ENCODE measurements at regions not wholly inside any gene's neighbourhood (a gene's known extent, or its start where the extent isn't known, plus 50 kb on each side); places are given as distances from the start of the nearest gene placed in this dataset.

DNA sequence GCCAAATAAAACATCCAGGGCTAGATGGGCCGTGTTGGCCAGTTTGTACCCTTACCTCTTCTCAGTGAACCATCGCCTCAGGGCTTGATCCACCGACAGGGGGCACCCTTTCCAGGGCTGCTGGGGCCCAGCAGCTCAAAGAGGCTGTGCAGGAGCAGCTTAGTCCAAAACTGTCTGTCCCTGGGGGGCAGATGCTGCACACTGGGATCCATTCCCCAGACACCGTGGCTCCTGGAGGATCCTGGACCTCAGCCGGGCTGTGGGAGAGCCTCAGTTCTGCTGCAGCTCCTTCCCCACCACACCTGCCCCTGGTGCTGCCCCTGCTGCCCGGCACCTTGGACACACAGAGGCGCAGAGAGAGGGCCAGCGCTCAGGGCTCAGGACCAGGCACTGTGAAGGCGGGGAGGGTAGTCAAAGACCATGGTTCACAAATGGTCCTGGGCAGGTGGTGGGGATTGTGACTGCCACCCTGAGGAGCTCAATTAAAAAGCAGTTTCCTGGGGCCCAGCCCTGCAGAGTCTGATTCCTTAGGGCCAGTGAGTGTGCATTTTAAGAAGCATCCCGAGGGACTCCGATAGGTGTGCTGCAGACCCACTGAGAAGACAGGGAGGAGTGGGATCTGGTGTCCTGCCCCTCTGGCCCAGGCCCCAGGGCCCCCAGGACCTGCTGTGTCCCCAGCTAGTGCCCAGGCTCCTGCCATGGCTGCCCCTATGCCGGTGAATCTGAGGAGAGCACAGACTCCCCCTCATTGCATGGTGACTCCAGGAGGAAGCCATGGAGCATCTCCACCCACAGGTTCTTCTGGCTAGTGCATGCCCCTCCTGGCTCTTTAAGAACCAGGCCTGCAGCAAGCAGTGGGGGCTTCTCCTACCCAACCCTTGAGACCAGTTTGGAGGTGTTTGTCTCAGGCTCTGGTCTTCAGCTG is 86.5 kb upstream of the PRR20G start:
- DNase-seq: no peak
- TF ChIP-seq, protein P1, sequence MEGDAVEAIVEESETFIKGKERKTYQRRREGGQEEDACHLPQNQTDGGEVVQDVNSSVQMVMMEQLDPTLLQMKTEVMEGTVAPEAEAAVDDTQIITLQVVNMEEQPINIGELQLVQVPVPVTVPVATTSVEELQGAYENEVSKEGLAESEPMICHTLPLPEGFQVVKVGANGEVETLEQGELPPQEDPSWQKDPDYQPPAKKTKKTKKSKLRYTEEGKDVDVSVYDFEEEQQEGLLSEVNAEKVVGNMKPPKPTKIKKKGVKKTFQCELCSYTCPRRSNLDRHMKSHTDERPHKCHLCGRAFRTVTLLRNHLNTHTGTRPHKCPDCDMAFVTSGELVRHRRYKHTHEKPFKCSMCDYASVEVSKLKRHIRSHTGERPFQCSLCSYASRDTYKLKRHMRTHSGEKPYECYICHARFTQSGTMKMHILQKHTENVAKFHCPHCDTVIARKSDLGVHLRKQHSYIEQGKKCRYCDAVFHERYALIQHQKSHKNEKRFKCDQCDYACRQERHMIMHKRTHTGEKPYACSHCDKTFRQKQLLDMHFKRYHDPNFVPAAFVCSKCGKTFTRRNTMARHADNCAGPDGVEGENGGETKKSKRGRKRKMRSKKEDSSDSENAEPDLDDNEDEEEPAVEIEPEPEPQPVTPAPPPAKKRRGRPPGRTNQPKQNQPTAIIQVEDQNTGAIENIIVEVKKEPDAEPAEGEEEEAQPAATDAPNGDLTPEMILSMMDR (IDR thresholded peaks at IDR 0.05; ENCODE audit: partially characterized antibody, unreplicated experiment): peak; percentile 41
- H3K36me3 Mint-ChIP-seq (ENCODE audit: unreplicated experiment): no peaks in the 10 kb centered on the region
- H3K9me3 Mint-ChIP-seq (ENCODE audit: unreplicated experiment): peaks cover 2% of the 10 kb centered on the region
- H3K27ac Mint-ChIP-seq (ENCODE audit: unreplicated experiment): no peak overlapping the region
- peaks cover 11% of the 10 kb centered on the region for H3K4me1 Mint-ChIP-seq (ENCODE audit: low read depth, unreplicated experiment)
- H3K4me3 Mint-ChIP-seq (ENCODE audit: unreplicated experiment): no peak overlapping the region
- H3K27me3 Mint-ChIP-seq (ENCODE audit: unreplicated experiment): peaks cover 8% of the 10 kb centered on the region

DNA sequence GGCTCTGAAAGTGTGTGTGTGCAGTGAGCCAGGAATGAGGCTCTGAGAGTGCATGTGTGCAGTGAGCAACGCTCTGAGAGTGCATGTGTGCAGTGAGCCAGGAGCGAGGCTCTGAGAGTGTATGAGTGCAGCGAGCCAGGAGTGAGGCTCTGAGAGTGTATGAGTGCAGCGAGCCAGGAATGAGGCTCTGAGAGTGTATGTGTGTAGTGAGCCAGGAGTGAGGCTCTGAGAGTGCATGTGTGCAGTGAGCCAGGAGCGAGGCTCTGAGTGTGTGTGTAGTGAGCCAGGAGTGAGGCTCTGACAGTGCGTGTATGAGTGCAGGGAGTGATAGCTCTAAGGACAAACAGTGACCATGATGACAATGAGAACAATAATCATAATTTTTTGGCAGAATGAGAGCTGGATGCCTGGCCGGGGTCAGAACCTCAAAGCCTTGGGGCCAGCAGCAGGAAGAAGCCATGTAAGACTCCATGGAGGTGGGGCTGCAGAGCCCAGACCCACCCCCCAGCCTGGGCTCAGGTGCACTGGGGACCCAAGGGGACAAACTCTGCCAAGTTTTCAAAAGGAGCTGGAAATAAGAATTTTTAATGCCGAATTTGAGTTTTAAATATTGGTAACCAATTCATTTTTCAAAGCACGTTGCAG is 85.7 kb upstream of the PRR20G start:
- no peak overlapping the region for H3K27ac Mint-ChIP-seq (ENCODE audit: unreplicated experiment)
- TF ChIP-seq, protein P1 (IDR thresholded peaks at IDR 0.05; ENCODE audit: partially characterized antibody, unreplicated experiment): no peak
- H3K27me3 Mint-ChIP-seq (ENCODE audit: unreplicated experiment): peaks cover 8% of the 10 kb centered on the region
- no peak for DNase-seq
- no peak overlapping the region for H3K4me3 Mint-ChIP-seq (ENCODE audit: unreplicated experiment)
- H3K9me3 Mint-ChIP-seq (ENCODE audit: unreplicated experiment): peaks cover 2% of the 10 kb centered on the region
- no peaks in the 10 kb centered on the region for H3K36me3 Mint-ChIP-seq (ENCODE audit: unreplicated experiment)
- H3K4me1 Mint-ChIP-seq (ENCODE audit: low read depth, unreplicated experiment): peaks cover 11% of the 10 kb centered on the region

DNA sequence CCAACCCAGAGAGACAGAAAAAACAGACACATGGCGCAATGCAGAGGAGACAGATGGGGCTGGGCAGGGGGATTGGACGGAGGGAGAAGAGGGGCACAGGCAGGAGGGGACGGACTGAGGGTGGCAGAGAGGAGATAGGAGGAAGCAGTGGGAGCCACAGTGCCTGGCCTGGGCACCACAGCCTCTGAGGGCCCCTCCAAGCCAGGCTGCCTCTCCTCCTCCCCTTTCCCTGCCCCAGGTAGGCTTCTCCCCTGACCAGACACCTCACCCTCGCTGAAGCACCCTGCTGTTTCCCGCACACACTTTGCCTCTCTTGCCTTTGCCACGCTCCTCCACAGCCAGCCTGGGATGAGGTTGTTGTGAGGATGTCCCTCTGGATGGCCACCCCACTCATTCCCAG is 84.0 kb upstream of the PRR20G start:
- no peak for DNase-seq
- H3K27me3 Mint-ChIP-seq (ENCODE audit: unreplicated experiment): peaks cover 11% of the 10 kb centered on the region
- peaks cover 2% of the 10 kb centered on the region for H3K9me3 Mint-ChIP-seq (ENCODE audit: unreplicated experiment)
- no peak overlapping the region for H3K27ac Mint-ChIP-seq (ENCODE audit: unreplicated experiment)
- peak overlapping the region; percentile 11 for H3K4me3 Mint-ChIP-seq (ENCODE audit: unreplicated experiment)
- H3K36me3 Mint-ChIP-seq (ENCODE audit: unreplicated experiment): no peaks in the 10 kb centered on the region
- TF ChIP-seq, protein P1 (IDR thresholded peaks at IDR 0.05; ENCODE audit: partially characterized antibody, unreplicated experiment): no peak
- peaks cover 11% of the 10 kb centered on the region for H3K4me1 Mint-ChIP-seq (ENCODE audit: low read depth, unreplicated experiment)

DNA sequence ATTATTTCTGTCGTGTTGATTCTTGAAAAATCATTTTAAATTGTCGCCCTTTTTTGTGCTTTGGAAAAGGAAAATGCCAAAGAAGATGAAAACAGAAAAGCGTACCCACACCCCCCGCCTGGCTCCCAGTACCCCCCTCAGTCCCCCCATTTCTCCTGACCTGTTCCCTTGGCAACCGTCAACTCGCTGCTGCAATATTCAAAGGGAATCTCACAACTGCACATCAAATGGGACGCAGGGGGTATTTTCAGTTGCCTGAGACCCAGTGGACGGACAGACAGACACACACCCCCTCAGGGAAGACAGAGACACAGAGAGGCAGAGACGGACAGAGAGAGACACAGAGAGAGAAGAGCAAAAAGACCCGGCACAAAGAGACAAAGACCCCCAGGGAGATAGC is 83.5 kb upstream of the PRR20G start:
- H3K4me3 Mint-ChIP-seq (ENCODE audit: unreplicated experiment): no peak overlapping the region
- TF ChIP-seq, protein P1 (IDR thresholded peaks at IDR 0.05; ENCODE audit: partially characterized antibody, unreplicated experiment): no peak
- H3K9me3 Mint-ChIP-seq (ENCODE audit: unreplicated experiment): peaks cover 2% of the 10 kb centered on the region
- no peak overlapping the region for H3K27ac Mint-ChIP-seq (ENCODE audit: unreplicated experiment)
- H3K36me3 Mint-ChIP-seq (ENCODE audit: unreplicated experiment): no peaks in the 10 kb centered on the region
- H3K4me1 Mint-ChIP-seq (ENCODE audit: low read depth, unreplicated experiment): peaks cover 11% of the 10 kb centered on the region
- H3K27me3 Mint-ChIP-seq (ENCODE audit: unreplicated experiment): peaks cover 11% of the 10 kb centered on the region
- no peak for DNase-seq

DNA sequence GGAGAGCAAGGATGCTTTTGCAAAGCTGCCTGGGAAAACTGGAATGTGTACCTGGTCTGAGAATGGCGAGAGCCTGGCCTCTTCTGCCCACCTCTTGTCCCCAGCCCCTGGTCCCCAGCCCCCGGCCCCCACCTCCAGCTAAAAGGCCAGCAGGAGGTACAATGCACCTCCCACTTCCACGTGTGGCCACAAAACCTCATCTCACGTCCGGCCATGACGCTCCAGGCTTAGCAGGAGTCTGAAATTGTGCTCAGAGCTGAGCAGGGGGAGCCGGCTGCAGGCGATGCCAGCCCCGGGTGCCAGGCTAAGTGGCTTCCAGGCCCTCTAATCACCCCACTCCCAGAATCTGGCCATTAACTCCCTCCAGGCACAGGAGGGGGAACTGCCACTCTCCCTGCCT is 83.1 kb upstream of the PRR20G start:
- Mint-ChIP-seq H3K36me3 (ENCODE audit: unreplicated experiment) (no peaks in the 10 kb centered on the region), H3K9me3 (ENCODE audit: unreplicated experiment) (peaks cover 2% of the 10 kb centered on the region), H3K4me3 (ENCODE audit: unreplicated experiment) (no peak overlapping the region), H3K27me3 (ENCODE audit: unreplicated experiment) (peaks cover 11% of the 10 kb centered on the region), H3K27ac (ENCODE audit: unreplicated experiment) (no peak overlapping the region), H3K4me1 (ENCODE audit: low read depth, unreplicated experiment) (peaks cover 11% of the 10 kb centered on the region)
- DNase-seq: no peak
- TF ChIP-seq, protein P1 (IDR thresholded peaks at IDR 0.05; ENCODE audit: partially characterized antibody, unreplicated experiment): no peak
